AG09319 (cell line): ENCODE measurements at regions not wholly inside any gene's neighbourhood (a gene's known extent, or its start where the extent isn't known, plus 50 kb on each side); places are given as distances from the start of the nearest gene placed in this dataset.

ENCODE experiments used
- DNase-seq: peaks from one replicate; pipeline ENCODE4 v3.0.0-alpha.2; 2010; ENCODE audit warnings: low read depth; ENCODE audit errors: extremely low read depth
- CTCF ChIP-seq: IDR thresholded peaks from 2 replicates; pipeline ENCODE4 v1.5.1; 2011; ENCODE audit warnings: low read depth, mild to moderate bottlenecking, inconsistent platforms, low read length, moderate library complexity

DNA sequence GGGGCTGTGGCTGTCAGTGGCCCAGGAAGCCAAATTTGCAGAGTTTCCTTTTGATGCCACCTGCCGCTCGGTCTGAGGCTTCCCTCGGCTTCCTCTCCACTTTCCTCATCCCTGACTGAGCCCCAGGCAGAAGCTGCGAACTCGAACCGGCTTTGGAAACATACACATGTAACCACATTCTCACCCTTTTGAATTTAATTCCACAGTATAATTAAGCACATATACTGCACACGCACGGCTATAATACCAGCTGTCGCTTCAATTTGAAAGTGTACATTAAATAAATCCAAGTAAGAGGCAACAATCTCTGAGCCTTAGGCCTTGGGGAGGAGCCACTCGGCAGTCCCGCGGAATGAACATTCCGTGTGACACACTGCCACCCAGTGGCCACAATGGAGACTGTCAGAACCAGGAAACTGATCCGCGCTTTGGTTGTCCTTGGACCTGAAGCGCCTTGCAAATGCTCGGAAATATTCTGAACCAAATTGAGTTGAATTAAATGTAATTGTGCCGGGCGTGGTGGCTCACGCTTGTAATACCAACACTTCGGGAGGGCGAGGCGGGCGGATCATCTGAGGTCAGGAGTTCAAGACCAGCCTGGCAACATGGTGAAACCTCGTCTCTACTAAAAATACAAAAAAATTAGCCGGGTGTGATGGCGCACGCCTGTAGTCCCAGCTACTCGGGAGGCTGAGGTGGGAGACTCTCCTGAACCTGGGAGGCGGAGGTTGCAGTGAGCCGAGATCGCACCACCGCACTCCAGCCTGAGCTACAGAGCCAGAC, 117.9 kb upstream of the TMPO start:
- DNase-seq: no peak
- TF ChIP-seq CTCF: peak; percentile 88

DNA sequence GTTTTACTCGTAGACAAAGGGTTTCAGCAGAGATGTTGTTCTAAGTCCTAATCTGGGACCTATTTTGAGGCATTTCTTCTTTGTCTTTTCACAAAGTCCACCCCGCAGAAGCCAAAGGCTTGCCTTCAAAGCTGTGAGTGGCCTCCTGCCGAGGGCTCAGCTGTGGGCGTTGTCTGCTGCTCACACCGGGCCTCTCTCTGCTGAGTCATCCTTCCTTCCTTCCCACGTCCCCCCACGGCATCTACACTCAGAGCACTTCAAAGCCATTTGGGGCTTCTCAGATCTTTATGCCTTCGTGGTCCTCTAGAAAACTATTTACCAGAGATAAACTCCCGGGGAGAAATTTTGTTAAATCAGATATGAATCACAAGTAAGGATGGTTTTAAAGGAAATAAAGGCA, 115.9 kb upstream of the TMPO start:
- TF ChIP-seq CTCF: no peak
- no peak for DNase-seq

GRCh38 chr12:98401427-98401826, 114.0 kb upstream of the TMPO start:
- no peak for DNase-seq
- no peak for TF ChIP-seq CTCF

DNA sequence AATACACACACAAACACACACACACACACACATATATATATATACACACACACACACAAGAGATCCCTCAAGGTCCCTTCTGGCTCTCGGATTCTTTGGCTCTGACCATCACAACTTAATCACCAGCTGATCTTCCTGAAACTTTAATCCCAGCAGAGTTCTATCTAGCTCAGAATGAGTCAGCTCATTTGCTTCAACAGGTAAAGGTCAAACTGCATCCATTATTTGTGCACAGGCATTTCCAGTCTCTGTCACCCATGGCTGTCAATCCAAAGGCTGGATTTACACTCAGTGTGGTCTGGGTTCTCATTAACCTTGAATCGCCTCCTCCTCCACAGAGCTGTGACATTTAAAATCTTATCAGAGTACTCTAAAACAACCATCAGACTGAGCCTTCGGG, 113.3 kb upstream of the TMPO start:
- DNase-seq: no peak
- no peak for TF ChIP-seq CTCF

DNA sequence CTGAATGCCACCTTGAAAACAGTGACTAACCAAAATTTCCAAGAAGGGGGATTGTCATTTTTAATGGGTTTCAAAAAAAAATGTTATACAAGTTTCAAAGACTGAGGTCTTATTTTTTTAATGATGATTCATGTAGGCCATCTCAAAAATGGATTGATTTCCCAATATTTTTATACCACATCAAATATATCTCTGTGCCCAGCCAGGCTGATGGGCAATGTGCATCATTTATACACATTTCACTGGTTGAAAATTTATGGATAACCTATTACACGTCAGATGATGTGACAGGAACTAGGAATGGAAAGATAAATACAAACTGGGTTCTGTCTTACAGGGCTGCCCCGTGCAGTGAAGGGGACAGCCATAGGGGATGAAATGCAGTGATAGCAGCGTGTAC, 112.7 kb upstream of the TMPO start:
- DNase-seq: no peak
- TF ChIP-seq CTCF: no peak

DNA sequence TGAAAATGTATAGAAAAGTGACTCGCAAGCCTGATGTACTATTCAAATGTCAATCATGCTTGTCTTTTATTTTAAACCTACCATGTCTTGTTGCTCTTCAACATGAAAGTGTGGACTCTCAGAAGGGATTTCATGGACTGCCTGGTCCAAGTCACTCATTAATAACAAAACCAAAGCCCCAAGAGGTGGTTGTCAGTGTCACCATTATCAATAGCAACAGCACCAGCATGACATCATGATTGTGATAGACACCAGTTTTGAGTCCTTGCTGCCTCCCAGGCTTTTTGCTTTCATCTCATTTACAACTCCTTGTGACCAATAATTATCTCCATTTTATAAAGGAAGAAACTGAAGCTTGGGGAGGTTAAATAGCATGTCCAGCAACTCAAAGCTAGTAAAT, 112.0 kb upstream of the TMPO start:
- DNase-seq: no peak
- TF ChIP-seq CTCF: no peak

GRCh38 chr12:98403936-98404335, 111.5 kb upstream of the TMPO start:
- TF ChIP-seq CTCF: no peak
- no peak for DNase-seq
